ENCODE measurements at regions not wholly inside any gene's neighbourhood (a gene's known extent, or its start where the extent isn't known, plus 50 kb on each side); places are given as distances from the start of the nearest gene placed in this dataset.
"Not testable (repeated sequence)": the region's sequence is repeated elsewhere in the genome, so short reads cannot be mapped to it uniquely, and the experiment has no call there.

DNA sequence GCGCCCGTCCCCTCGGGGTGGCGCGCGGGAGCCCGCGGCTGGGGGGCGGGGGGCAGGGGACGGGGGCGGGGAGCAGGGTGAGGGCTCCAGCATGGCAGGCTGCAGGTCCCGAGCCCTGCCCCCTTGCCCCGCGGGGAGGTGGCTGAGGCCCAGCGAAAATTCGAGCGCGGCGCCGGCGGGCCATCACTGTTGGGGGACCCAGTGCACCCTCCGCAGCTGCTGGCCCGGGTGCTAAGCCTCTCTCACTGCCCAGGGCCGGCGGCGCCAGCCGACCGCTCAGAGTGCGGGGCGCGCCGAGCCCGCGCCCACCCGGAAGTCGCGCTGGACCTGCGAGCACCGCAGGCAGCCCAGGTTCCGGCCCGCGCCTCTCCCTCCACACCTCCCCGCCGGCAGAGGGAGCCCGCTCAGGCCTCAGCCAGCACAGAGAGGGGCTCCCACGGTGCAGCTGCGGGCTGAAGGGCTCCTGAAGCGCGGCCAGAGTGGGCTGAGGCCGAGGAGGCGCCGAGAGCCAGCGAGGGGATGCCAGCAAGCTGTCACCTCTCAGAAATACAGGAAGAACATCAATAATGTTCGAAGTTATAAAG is 290.8 kb upstream of the PRSS16 start:
- in situ Hi-C loops (cut with HindIII; ENCODE audit: low pct_unique_long_range_greater_than_20kb, low sequenced_read_pairs); intact Hi-C loops (cut with micrococcal nuclease; ENCODE audit: unreplicated experiment): not testable (repeated sequence)

DNA sequence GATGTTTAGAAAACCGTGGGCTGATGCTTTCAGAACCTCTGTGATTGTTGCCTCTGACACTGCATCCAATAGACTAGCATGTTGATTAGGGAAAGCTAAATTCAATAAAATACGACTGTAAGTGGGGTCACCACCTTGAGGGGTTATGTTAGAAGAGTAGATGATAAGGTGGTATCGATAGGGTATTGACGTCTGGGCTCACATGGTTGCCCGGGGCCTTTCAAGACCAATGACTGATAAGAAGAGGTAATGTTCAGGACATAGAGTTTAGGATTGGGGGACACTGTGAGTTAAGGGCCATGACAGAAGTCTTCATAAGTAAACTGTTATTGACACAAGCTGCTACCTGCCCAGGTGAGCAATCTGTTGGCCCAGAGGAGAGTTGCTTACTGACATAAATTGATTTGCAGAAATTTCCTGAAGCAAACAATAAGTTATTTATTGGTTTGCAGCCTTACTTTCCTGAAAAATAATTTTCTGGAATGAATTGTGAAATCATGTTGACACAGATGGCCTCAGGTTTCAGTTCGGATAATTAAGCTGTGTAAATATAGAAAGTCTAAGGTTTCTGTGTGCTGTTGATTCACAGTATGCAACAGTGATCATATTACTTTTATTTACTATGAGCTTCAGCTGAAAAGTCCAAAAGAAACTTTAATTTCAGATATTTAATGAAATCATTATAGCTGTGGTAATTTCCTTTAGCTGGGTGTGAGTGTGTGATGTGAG is 289.9 kb upstream of the PRSS16 start:
- H3K36me3 ChIP-seq (ENCODE audit: control insufficient read depth, insufficient read depth, low read length); in situ Hi-C loops (cut with HindIII; ENCODE audit: low pct_unique_long_range_greater_than_20kb, low sequenced_read_pairs); H3K9me3 ChIP-seq (ENCODE audit: control insufficient read depth, insufficient read depth, low read depth, low read length); intact Hi-C loops (cut with micrococcal nuclease; ENCODE audit: unreplicated experiment); H3K4me1 ChIP-seq (ENCODE audit: control insufficient read depth, insufficient read depth, low read length); H3K27me3 ChIP-seq (ENCODE audit: control insufficient read depth, insufficient read depth, low read length); POLR2A ChIA-PET; ATAC-seq; DNase-seq (ENCODE audit: low read depth, low spot score): not testable (repeated sequence)
- CTCF ChIA-PET = interaction anchor here (1.5 kb wide), 1 partner anchor 121 kb away, joined by 4 read pairs; no protein-coding TSS in a partner anchor
- H3K27ac ChIP-seq (ENCODE audit: low read length) = peak overlapping the region; percentile 75
- H3K4me3 ChIP-seq (ENCODE audit: low read depth in 2 of 2, low read length in 2 of 2) = peak overlapping the region; percentile 49 to 61
- TSS peak; percentile 87 for BruUV-seq (replicated peaks)

More for the DNA sequence above, 290.8 kb upstream of the PRSS16 start:
- H3K4me1 ChIP-seq (ENCODE audit: control insufficient read depth, insufficient read depth, low read length); H3K9me3 ChIP-seq (ENCODE audit: control insufficient read depth, insufficient read depth, low read depth, low read length); BruUV-seq (replicated peaks); POLR2A ChIA-PET; H3K36me3 ChIP-seq (ENCODE audit: control insufficient read depth, insufficient read depth, low read length); H3K27me3 ChIP-seq (ENCODE audit: control insufficient read depth, insufficient read depth, low read length): not testable (repeated sequence)
- DNase-seq (ENCODE audit: low read depth, low spot score) = peak; percentile 15
- Histone ChIP-seq H3K27ac (ENCODE audit: low read length) (peak overlapping the region; percentile 75), H3K4me3 (ENCODE audit: low read depth in 2 of 2, low read length in 2 of 2) (peak overlapping the region; percentile 49 to 61)
- ATAC-seq = peak; percentile 96
- TF ChIP-seq, protein P1, sequence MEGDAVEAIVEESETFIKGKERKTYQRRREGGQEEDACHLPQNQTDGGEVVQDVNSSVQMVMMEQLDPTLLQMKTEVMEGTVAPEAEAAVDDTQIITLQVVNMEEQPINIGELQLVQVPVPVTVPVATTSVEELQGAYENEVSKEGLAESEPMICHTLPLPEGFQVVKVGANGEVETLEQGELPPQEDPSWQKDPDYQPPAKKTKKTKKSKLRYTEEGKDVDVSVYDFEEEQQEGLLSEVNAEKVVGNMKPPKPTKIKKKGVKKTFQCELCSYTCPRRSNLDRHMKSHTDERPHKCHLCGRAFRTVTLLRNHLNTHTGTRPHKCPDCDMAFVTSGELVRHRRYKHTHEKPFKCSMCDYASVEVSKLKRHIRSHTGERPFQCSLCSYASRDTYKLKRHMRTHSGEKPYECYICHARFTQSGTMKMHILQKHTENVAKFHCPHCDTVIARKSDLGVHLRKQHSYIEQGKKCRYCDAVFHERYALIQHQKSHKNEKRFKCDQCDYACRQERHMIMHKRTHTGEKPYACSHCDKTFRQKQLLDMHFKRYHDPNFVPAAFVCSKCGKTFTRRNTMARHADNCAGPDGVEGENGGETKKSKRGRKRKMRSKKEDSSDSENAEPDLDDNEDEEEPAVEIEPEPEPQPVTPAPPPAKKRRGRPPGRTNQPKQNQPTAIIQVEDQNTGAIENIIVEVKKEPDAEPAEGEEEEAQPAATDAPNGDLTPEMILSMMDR (IDR thresholded peaks at IDR 0.05) = peak; percentile 84
- CTCF ChIA-PET = interaction anchor here (1.5 kb wide), 1 partner anchor 122 kb away, joined by 4 read pairs; no protein-coding TSS in a partner anchor

DNA sequence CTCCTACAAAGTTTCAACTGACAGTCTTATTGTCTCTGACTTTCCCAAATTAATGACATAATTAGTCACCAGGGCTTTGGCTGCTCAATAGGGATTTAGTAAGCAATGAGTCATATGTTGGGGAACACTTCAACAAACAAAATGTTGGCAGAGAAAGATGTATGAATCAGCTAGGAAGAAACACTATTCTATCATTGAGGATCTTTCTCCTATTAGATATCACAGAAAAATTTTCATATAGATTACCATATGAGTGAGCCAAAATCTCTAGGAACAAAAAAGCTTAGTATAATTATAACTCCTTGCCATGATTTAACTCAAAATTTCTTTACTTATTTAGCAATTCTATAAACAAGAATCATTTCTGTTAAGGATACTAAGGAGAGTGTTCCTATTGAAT is 286.3 kb upstream of the PRSS16 start:
- POLR2A ChIA-PET; H3K27ac ChIP-seq (ENCODE audit: low read length); ATAC-seq; in situ Hi-C loops (cut with HindIII; ENCODE audit: low pct_unique_long_range_greater_than_20kb, low sequenced_read_pairs); H3K36me3 ChIP-seq (ENCODE audit: control insufficient read depth, insufficient read depth, low read length); BruUV-seq (replicated peaks); intact Hi-C loops (cut with micrococcal nuclease; ENCODE audit: unreplicated experiment); H3K27me3 ChIP-seq (ENCODE audit: control insufficient read depth, insufficient read depth, low read length); H3K4me3 ChIP-seq (ENCODE audit: low read depth in 2 of 2, low read length in 2 of 2); H3K4me1 ChIP-seq (ENCODE audit: control insufficient read depth, insufficient read depth, low read length); CTCF ChIA-PET; H3K9me3 ChIP-seq (ENCODE audit: control insufficient read depth, insufficient read depth, low read depth, low read length): not testable (repeated sequence)
- peak; percentile 25 for DNase-seq (ENCODE audit: low read depth, low spot score)

DNA sequence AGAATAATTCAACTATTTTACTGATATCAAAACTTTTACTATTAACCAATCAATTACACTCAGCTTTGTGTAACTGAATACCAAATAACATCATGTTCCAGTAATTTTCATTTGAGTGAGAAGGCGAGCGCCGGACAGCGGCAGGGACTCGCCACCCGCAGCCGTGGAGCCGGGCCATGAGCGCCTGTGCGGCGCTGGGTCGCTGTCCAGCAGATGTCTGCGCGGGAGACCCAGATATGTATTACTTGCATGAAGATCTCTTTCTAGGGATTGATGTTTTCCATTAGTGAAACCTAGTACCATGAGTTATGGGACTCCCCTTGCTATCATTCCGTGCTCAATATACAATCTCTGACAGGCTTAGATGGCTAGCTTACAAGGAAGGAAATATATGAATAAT is 245.1 kb upstream of the PRSS16 start:
- DNase-seq (ENCODE audit: low read depth, low spot score) = no peak
- TF ChIP-seq, protein P2, sequence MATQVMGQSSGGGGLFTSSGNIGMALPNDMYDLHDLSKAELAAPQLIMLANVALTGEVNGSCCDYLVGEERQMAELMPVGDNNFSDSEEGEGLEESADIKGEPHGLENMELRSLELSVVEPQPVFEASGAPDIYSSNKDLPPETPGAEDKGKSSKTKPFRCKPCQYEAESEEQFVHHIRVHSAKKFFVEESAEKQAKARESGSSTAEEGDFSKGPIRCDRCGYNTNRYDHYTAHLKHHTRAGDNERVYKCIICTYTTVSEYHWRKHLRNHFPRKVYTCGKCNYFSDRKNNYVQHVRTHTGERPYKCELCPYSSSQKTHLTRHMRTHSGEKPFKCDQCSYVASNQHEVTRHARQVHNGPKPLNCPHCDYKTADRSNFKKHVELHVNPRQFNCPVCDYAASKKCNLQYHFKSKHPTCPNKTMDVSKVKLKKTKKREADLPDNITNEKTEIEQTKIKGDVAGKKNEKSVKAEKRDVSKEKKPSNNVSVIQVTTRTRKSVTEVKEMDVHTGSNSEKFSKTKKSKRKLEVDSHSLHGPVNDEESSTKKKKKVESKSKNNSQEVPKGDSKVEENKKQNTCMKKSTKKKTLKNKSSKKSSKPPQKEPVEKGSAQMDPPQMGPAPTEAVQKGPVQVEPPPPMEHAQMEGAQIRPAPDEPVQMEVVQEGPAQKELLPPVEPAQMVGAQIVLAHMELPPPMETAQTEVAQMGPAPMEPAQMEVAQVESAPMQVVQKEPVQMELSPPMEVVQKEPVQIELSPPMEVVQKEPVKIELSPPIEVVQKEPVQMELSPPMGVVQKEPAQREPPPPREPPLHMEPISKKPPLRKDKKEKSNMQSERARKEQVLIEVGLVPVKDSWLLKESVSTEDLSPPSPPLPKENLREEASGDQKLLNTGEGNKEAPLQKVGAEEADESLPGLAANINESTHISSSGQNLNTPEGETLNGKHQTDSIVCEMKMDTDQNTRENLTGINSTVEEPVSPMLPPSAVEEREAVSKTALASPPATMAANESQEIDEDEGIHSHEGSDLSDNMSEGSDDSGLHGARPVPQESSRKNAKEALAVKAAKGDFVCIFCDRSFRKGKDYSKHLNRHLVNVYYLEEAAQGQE (IDR thresholded peaks at IDR 0.05; ENCODE audit: insufficient read depth in 1 of 2, low read depth in 2 of 2, low read length in 1 of 2) = peak in 1 of 2 experiments; percentile 36; a peak in 1 of 4 replicates
- TF ChIP-seq, protein P1 (IDR thresholded peaks at IDR 0.05) = no peak
- ChIA-PET CTCF (no interaction called here), POLR2A (no interaction called here)
- H3K9me3 ChIP-seq (ENCODE audit: control insufficient read depth, insufficient read depth, low read depth, low read length) = no peaks in the 10 kb centered on the region
- no peaks in the 10 kb centered on the region for H3K36me3 ChIP-seq (ENCODE audit: control insufficient read depth, insufficient read depth, low read length)
- H3K27ac ChIP-seq (ENCODE audit: low read length) = no peak overlapping the region
- in situ Hi-C loops (cut with HindIII; ENCODE audit: low pct_unique_long_range_greater_than_20kb, low sequenced_read_pairs) = no loop called here
- H3K27me3 ChIP-seq (ENCODE audit: control insufficient read depth, insufficient read depth, low read length) = no peaks in the 10 kb centered on the region
- intact Hi-C loops (cut with micrococcal nuclease; ENCODE audit: unreplicated experiment) = no loop called here
- ATAC-seq = no peak
- H3K4me3 ChIP-seq (ENCODE audit: low read depth in 2 of 2, low read length in 2 of 2) = no peak overlapping the region
- no TSS peak for BruUV-seq (replicated peaks)
- H3K4me1 ChIP-seq (ENCODE audit: control insufficient read depth, insufficient read depth, low read length) = no peaks in the 10 kb centered on the region

Measured in Panc1 (cell line).